GM19023 (cell line): ENCODE measurements at regions not wholly inside any gene's neighbourhood (a gene's known extent, or its start where the extent isn't known, plus 50 kb on each side); places are given as distances from the start of the nearest gene placed in this dataset.
"Not testable (repeated sequence)": the region's sequence is repeated elsewhere in the genome, so short reads cannot be mapped to it uniquely, and the experiment has no call there.

Source experiments
- ATAC-seq: cut with Tn5 transposase; IDR thresholded peaks from one replicate; pipeline ENCODE4 v1.9.1; 2021; ENCODE audit warnings: mild to moderate bottlenecking, moderate library complexity; ENCODE audit not compliant: unreplicated experiment

GRCh38 chr10:2812631-2813030 is 254.7 kb upstream of the PFKP start:
- no peak for ATAC-seq

DNA sequence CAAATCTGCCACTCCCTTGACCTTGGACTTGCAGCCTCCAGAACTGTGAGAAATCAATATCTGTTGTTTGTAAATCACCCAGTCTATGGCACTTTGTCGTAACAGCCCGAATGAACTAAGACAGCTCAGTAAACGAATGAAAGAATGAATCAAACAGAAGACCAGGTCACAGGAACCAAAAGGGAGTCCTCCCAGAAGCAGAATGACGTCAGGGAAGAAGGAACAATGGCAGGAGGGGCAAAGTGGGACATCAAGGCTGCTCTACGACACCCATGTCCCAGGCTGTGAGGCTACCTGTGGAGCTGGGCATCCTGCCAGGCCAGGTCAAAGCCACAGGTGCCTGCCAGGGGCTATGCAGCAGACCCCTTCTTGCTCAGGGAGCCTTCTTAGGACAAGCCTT is 267.2 kb upstream of the PFKP start:
- ATAC-seq: no peak

GRCh38 chr10:2798336-2799022 is 268.9 kb upstream of the PFKP start:
- ATAC-seq: no peak

GRCh38 chr10:2791774-2792443 is 275.4 kb upstream of the PFKP start:
- no peak for ATAC-seq

DNA sequence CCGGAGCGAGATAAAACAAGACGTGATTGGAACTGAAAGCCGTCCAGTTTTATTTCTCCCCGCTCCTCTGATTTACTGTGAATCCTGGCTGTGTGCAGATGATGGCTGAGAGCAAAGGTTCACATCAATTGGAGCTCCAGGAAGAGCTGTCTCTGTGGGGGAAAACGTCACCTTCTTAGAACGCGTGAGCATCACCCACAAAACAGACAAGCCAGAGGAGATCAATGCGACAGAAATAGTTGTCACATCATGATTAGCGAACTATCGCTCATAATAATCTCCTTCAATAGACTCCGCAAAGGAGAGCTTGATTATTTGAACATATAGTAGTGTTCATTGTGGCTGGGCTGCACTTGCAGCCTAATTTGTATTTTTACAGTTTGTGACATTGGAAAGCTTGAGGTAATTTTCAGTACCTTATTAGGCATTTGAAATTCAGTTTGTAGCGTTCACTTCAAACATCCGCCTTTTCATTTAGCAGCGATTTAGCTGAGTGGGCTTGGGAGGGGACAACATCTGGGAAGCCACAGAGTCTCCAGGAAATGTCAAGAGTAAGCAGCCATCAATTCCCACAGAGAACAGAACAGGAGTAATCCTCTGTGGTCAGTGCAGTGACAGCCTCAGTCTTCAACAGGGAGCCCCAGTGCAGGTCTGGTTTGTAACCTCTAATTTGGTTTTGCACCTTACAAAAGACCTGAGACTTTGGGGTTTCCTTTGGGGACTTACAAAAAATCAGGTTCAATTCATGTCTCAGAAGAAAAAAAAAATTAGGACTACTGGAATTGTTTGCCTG is 276.8 kb upstream of the PFKP start:
- ATAC-seq: no peak

DNA sequence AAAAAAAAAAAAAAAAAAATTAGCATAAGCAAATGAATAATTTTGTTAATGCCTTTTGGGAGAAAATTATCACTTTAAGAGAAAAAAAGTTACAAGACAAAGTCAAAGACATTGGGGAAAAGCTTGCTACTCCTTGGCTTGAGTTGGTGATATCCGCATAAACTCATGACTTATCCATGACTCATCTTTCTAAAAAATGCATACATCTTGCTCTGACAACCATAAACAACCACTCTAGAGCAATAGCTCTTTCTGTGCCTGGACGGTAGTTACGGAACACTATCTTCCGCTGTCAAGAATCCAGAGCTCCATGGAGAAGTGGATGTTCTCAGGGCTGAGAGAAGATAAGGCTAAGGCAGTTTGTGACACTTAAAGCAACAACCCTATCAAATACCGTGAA is 281.1 kb upstream of the PFKP start:
- ATAC-seq: no peak

- no peak for ATAC-seq
Observed at GRCh38 chr10:2784766-2785165, 282.6 kb upstream of the PFKP start.

GRCh38 chr10:2782950-2783349 is 284.4 kb upstream of the PFKP start:
- ATAC-seq: no peak

DNA sequence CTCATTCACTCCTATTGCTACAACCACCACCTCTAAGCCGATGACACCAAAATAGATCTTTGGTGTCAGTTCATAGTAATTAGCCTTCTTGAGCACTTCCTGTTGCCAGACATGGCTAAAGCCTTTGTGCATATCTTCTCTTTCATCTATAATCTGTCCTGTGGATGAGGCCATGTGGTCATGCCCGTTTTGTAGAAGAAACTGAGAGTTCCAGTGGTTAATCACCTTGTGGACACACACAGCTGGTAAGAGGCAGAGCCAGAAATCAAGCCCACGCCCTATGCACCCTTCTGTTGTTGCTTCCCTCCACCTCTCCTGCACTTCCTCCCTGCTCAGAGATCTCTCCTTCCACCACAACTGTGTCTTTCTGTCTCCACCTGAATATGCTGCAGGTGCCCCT is 285.1 kb upstream of the PFKP start:
- no peak for ATAC-seq

- ATAC-seq: no peak
Observed at GRCh38 chr10:2777666-2778355, 289.5 kb upstream of the PFKP start.

DNA sequence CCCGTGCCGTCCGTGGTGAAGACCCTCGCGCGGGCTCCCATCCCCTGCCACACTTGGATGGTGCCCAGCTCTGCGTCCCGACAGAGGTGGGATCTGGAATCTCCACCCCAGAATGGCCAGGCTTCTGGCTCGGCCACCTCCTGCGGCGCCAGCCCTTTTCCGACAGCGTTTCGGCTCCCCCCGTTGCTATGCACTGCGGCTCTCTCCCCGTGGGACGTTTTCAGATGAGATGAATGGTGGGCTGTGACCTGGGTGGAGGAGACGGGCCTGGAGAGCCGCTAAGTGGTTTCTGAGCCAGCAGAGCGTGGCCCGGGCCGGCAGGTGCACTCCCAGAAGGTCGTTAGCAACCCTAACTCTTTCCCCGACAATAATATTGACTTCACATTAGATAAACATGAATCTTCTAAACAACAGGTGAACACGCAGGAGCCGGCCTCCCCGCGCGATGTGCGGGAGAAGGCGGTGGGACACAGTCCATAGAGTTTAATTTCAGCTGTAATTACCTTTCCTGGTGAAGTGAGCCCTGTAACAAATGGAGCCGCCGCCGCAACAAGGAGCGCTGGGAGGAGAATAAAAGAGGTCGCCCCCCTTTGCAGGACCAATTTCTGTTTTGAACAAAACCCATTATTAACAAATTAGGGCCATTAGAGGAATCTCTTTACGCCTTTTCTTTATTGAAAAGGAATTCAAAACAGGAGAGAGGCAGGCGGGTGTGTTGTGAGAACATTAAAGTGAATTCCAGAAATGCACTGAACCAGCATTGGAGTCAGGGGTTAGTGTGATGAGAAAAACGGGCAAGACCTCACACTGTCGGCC is 294.3 kb upstream of the PFKP start:
- no peak for ATAC-seq

DNA sequence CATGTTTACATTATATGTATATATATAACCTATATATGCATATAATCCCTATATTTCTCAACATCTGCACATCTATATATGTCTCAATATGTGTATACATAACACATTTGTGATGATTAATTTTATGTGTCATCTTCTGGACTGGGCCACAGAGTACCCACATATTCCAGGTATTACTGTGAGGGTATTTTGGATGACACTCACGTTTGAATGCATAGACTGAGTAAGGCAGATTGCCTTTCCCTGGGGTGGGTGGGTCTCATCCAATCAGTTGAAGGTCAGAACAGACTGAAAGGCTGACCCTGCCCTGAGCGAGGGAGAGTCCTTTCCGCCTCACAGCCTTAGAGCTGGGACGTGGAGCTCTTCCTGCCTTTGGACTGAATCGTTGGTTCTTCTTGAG is 295.2 kb upstream of the PFKP start:
- no peak for ATAC-seq

DNA sequence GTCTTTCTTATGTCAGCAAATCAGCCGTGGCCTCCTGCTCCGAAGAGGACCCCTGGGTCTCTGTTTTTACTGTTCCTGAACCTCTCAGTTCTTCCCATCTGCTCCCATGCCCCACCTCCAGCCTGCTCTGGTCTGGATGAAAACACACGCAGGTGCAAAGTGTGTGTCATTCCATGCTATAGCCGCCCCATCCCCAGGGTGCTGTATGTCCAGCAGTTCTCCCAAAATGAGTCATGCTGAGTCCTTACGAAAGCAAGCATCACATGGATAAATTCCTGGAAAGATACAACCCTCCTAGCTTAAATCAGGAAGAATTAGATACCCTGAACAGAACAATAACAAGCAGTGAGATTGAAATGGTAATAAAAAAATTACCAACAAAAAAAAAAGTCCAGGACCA is 300.1 kb upstream of the PFKP start:
- not testable (repeated sequence) for ATAC-seq

- ATAC-seq: no peak
Observed at GRCh38 chr10:2761971-2762370, 305.4 kb upstream of the PFKP start.

DNA sequence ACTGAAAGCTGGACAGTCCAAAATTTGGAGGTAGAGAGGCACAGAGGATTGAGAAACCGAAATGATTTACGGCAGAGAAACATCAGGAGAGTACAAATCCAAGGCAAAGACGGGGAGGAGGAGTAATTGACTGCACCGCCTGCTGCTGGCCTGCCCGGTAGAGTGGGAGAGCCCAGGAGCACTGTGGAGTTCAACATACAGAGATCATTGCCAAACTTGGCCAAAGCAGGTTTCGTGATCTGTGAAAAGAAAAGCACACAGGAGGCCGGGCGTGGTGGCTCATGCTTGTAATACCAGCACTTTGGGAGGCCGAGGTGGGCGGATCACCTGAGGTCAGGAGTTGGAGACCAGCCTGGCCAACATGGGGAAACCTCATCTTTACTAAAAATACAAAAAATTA is 306.0 kb upstream of the PFKP start:
- ATAC-seq: no peak

DNA sequence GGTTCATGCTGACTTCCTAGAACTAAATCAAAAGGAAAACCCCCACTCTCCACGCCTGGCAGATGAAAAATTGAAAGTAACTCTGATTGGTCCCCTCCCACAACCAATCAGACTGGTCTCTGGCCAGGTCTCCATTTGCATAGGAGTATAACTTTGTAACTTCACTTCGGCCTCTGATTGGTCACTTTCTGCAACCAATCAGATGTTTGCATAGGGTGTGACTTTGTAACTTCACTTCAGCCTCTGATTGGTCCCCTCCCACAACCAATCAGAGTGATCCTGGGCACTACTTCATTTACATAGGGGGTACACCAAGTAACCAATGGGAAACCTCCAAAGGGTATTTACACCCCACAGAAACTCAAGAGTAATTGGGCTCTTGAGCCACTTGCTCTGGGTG is 306.6 kb upstream of the PFKP start:
- ATAC-seq: no peak

GRCh38 chr10:2759233-2759632 is 308.1 kb upstream of the PFKP start:
- no peak for ATAC-seq

- ATAC-seq: no peak
Observed at GRCh38 chr10:2754943-2755342, 312.4 kb upstream of the PFKP start.

DNA sequence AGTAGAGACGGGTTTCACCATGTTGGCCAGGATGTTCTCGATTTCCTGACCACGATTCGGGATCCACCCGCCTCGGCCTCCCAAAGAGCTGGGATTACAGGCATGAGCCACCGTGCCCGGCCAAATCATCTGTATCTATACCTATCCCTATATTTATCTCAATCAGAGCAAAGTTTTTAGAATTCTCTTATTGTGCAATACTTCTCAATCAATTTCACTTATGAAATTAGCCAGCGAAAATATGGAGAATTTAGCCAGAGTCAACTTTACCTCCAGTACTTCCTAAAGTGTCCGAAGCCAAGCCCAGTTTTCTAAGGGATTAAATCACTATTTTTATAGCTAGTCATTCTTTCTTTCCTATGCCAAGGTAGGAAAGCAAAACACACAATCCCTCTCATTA is 319.1 kb upstream of the PFKP start:
- ATAC-seq: no peak

DNA sequence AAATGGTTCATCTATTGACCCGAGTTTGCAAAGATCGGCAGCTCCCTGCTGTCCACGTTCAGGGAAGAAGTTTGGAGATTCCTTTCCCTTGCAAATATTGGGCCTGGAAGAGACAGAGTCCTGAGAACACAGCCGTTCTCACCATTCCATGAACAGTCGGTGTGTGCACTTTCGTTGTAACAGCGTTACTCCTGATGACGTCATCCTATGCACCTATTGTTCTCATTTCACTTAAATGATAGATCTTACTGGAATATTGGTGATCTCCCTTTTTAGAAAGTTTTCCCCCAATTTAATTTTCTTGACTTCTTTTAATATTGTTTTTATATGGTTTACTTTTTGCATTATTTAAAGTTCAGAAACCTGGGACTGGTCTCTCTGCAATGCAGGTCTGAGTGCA is 320.7 kb upstream of the PFKP start:
- no peak for ATAC-seq

GRCh38 chr10:2745666-2746065 is 321.7 kb upstream of the PFKP start:
- no peak for ATAC-seq
